IMR-90 (cell line): ENCODE measurements at regions not wholly inside any gene's neighbourhood (a gene's known extent, or its start where the extent isn't known, plus 50 kb on each side); places are given as distances from the start of the nearest gene placed in this dataset.

ENCODE experiments used
- ATAC-seq: fragments of 200-7000 bp; cut with Tn5 transposase; 2 replicates; pipeline ENCODE4 v1.9.1; 2020; ENCODE audit warnings: low read depth, mild to moderate bottlenecking, moderate library complexity
- BruUV-seq: library from RNA; stranded (reverse); fragments of 400-500 nt; replicated peaks from 2 replicates; lab custom pipeline; 2021; lab: Mats Ljungman, UMichigan
- CTCF ChIA-PET: fragments of 300-600 bp; formaldehyde crosslinking; extraction: SDS; loops from one replicate; lab custom pipeline; 2021; ENCODE audit warnings: antibody characterized with exemption; lab: Yijun Ruan, JAX
- POLR2A ChIA-PET: fragments of 300-600 bp; sonication (Branson Sonifier 250); formaldehyde crosslinking; loops from one replicate; lab custom pipeline; 2022; ENCODE audit warnings: antibody characterized with exemption; ENCODE audit not compliant: unreplicated experiment; lab: Charles Lee
- DNase-seq: peaks from one replicate; pipeline ENCODE4 v3.0.0; 2013
- H2AFZ ChIP-seq: replicated peaks from 2 replicates; pipeline ENCODE3; 2013; ENCODE audit warnings: low read length, mild to moderate bottlenecking; ENCODE audit not compliant: poor library complexity
- H2AK5ac ChIP-seq: 2 replicates; pipeline ENCODE4 v1.6.1; 2013; ENCODE audit warnings: low read depth, low read length, inconsistent platforms
- H2AK9ac ChIP-seq: replicated peaks from 2 replicates; pipeline ENCODE3; 2013; ENCODE audit warnings: mild to moderate bottlenecking, low read depth, low read length, moderate library complexity; ENCODE audit not compliant: poor library complexity
- H2BK120ac ChIP-seq: 2 replicates; pipeline ENCODE4 v1.6.1; 2013; ENCODE audit warnings: low read depth, low read length, inconsistent platforms
- H2BK15ac ChIP-seq: 3 replicates; pipeline ENCODE4 v1.6.1; 2013; ENCODE audit warnings: low read depth, low read length, inconsistent platforms
- H2BK20ac ChIP-seq: 2 replicates; pipeline ENCODE4 v1.6.1; 2013; ENCODE audit warnings: low read depth, mild to moderate bottlenecking, inconsistent platforms, low read length, moderate library complexity
- H2BK5ac ChIP-seq: 2 replicates; pipeline ENCODE4 v1.6.1; 2013; ENCODE audit warnings: mild to moderate bottlenecking, low read depth, low read length, inconsistent platforms; ENCODE audit not compliant: poor library complexity, severe bottlenecking
- H3K14ac ChIP-seq: replicated peaks from 2 replicates; pipeline ENCODE4 v1.6.1; 2013; ENCODE audit warnings: low read depth, low read length, inconsistent platforms
- H3K18ac ChIP-seq: 2 replicates; pipeline ENCODE4 v1.6.1; 2013; ENCODE audit warnings: low read depth, low read length, control low read depth
- H3K23ac ChIP-seq: 2 replicates; pipeline ENCODE4 v1.6.1; 2013; ENCODE audit warnings: low read depth, low read length, inconsistent platforms
- H3K27ac ChIP-seq: 2 replicates; pipeline ENCODE4 v1.5.1; 2013; ENCODE audit warnings: mild to moderate bottlenecking, control low read depth, low read length; ENCODE audit not compliant: insufficient read depth
- H3K27me3 ChIP-seq: 2 replicates; pipeline ENCODE4 v1.6.1; 2013; ENCODE audit warnings: low read length; ENCODE audit not compliant: control insufficient read depth, insufficient read depth
- H3K36me3 ChIP-seq: 2 replicates; pipeline ENCODE4 v1.6.1; 2013; ENCODE audit warnings: low read length, mixed read lengths; ENCODE audit not compliant: control insufficient read depth, insufficient read depth
- H3K4ac ChIP-seq: 2 replicates; pipeline ENCODE4 v1.6.1; 2013; ENCODE audit warnings: low read depth, low read length, inconsistent platforms
- H3K4me1 ChIP-seq: 2 replicates; pipeline ENCODE4 v1.6.1; 2013; ENCODE audit warnings: low read length, mixed read lengths; ENCODE audit not compliant: control insufficient read depth, insufficient read depth
- H3K4me2 ChIP-seq: 2 replicates; pipeline ENCODE4 v1.6.1; 2013; ENCODE audit warnings: low read depth, mild to moderate bottlenecking, control low read depth, low read length, moderate library complexity
- H3K4me3 ChIP-seq: 2 replicates; pipeline ENCODE4 v1.5.1; 2013; ENCODE audit warnings: low read depth, mild to moderate bottlenecking, control low read depth, low read length, moderate library complexity; ENCODE audit not compliant: insufficient read depth
- H3K56ac ChIP-seq: 2 replicates; pipeline ENCODE4 v1.6.1; 2013; ENCODE audit warnings: low read length, inconsistent platforms; ENCODE audit not compliant: insufficient read depth; ENCODE audit errors: extremely low read depth
- H3K79me1 ChIP-seq, 2 experiments: 2 replicates each; pipeline ENCODE4 v1.6.1; 2013; ENCODE audit warnings: low read length in 2 of 2, inconsistent platforms in 1 of 2, low read depth in 1 of 2
- H3K9ac ChIP-seq: 2 replicates; pipeline ENCODE4 v1.6.1; 2013; ENCODE audit warnings: low read depth, low read length, control low read depth
- H3K9me1 ChIP-seq: 2 replicates; pipeline ENCODE4 v1.6.1; 2013; ENCODE audit warnings: low read length, inconsistent platforms; ENCODE audit not compliant: insufficient read depth
- H3K9me3 ChIP-seq: 2 replicates; pipeline ENCODE4 v1.6.1; 2013; ENCODE audit warnings: low read length; ENCODE audit not compliant: control insufficient read depth, insufficient read depth
- H4K20me1 ChIP-seq: 2 replicates; pipeline ENCODE4 v1.6.1; 2013; ENCODE audit warnings: low read length, inconsistent platforms; ENCODE audit not compliant: insufficient read depth
- H4K5ac ChIP-seq: 2 replicates; pipeline ENCODE4 v1.6.1; 2013; ENCODE audit warnings: mild to moderate bottlenecking, low read depth, low read length, control low read depth
- H4K8ac ChIP-seq, 2 experiments: 2 replicates each; pipeline ENCODE4 v1.6.1; 2013; ENCODE audit warnings: low read depth in 2 of 2, low read length in 2 of 2, control low read depth in 1 of 2, inconsistent platforms in 1 of 2
- H4K91ac ChIP-seq: 2 replicates; pipeline ENCODE4 v1.6.1; 2013; ENCODE audit warnings: low read depth, low read length, inconsistent platforms; ENCODE audit not compliant: insufficient read depth
- BHLHE40 ChIP-seq: fragments of 150-350 bp; IDR thresholded peaks from 2 replicates; pipeline ENCODE4 v1.6.1; 2016; ENCODE audit warnings: mild to moderate bottlenecking, low read depth, low read length
- CEBPB ChIP-seq: IDR thresholded peaks from 2 replicates; pipeline ENCODE4 v1.6.1; 2012; ENCODE audit warnings: low read depth, low read length, improper control_type of control experiment
- MAZ ChIP-seq: IDR thresholded peaks from 2 replicates; pipeline ENCODE4 v1.6.1; 2012; ENCODE audit warnings: low read depth, mild to moderate bottlenecking, low read length, improper control_type of control experiment, moderate library complexity, borderline replicate concordance
- MXI1 ChIP-seq: IDR thresholded peaks from 2 replicates; pipeline ENCODE4 v1.6.1; 2012; ENCODE audit warnings: low read depth, mild to moderate bottlenecking, low read length, moderate library complexity, borderline replicate concordance
- RAD21 ChIP-seq: IDR thresholded peaks from 2 replicates; pipeline ENCODE4 v1.6.1; 2012; ENCODE audit warnings: low read length, improper control_type of control experiment
- USF2 ChIP-seq: fragments of 150-350 bp; IDR thresholded peaks from 2 replicates; pipeline ENCODE4 v1.6.1; 2017; ENCODE audit warnings: mild to moderate bottlenecking, antibody characterized with exemption, low read length, low read depth
- WGBS, 2 experiments: methylation state at CpG; one replicate each; pipeline versions ENCODE4 v1.1.5 to v1.1.7; 2013; ENCODE audit warnings: missing lambda C conversion rate in 2 of 2; ENCODE audit not compliant: insufficient read length in 1 of 2; ENCODE audit errors: extremely low coverage in 2 of 2; 5-methylcytosine and 5-hydroxymethylcytosine counted together
- dilution Hi-C: fragments of 300-500 bp; cut with HindIII; formaldehyde crosslinking; loops from one replicate; pipeline ENCODE4 v1.14.3; 2018; ENCODE audit warnings: low sequenced_read_pairs; ENCODE audit not compliant: unreplicated experiment
- in situ Hi-C: fragments of 300-500 bp; cut with MboI; formaldehyde crosslinking; loops from 3 replicates; pipeline ENCODE4 v1.14.3; 2019; ENCODE audit warnings: low sequenced_read_pairs, inconsistent platforms, mixed read lengths
- intact Hi-C: fragments of 100-400 bp; cut with micrococcal nuclease; formaldehyde crosslinking; loops from 2 replicates; pipeline ENCODE4 v1.10.0; 2022

DNA sequence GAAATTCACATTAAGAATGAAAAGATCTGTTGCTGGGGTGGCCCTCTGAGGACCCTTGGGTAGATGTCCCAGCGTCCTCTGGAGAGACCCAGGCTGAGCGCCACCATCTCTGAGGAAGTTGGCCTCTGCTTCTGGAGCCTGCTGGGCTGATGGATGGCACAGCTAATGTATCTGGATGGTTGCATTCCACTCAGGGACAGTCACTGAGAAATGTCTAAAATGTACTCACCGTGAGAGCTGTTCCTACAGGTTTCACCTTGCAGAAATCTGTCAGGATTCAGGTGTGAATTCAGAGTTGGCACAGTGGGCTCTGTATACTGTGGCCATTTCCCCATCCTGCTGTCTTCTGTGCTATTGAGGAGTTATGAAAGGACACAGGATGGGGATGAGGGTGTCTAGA lies 247.2 kb downstream of the AACS start:
- dilution Hi-C loops: no loop called here
- in situ Hi-C loops: no loop called here
- WGBS, 2 experiments: no CpG with 5 or more reads among the region's 3 CpGs

More for the DNA sequence above, 247.2 kb downstream of the AACS start:
- no peak overlapping the region for H3K18ac ChIP-seq
- POLR2A ChIA-PET: no interaction called here
- no peak overlapping the region for H3K27ac ChIP-seq
- no peak for TF ChIP-seq RAD21
- no peak for TF ChIP-seq BHLHE40
- TF ChIP-seq MAZ: no peak
- no peak for TF ChIP-seq USF2
- TF ChIP-seq CEBPB: no peak
- TF ChIP-seq MXI1: no peak
- H4K20me1 ChIP-seq: no peaks in the 10 kb centered on the region
- BruUV-seq: no TSS peak
- H3K56ac ChIP-seq: no peak overlapping the region
- H3K9me1 ChIP-seq: no peaks in the 10 kb centered on the region
- no peak overlapping the region for H2BK5ac ChIP-seq
- H3K23ac ChIP-seq: no peak overlapping the region
- no peak overlapping the region for H2AFZ ChIP-seq
- intact Hi-C loops: no loop called here
- CTCF ChIA-PET: no interaction called here
- no peaks in the 10 kb centered on the region for H3K36me3 ChIP-seq
- no peak overlapping the region for H4K5ac ChIP-seq
- H2BK15ac ChIP-seq: no peak overlapping the region
- no peak overlapping the region for H3K14ac ChIP-seq
- ATAC-seq (no peak), DNase-seq (no peak)
- no peak overlapping the region for H4K91ac ChIP-seq
- H3K4ac ChIP-seq: no peak overlapping the region
- H4K8ac ChIP-seq: no peak overlapping the region
- H2BK120ac ChIP-seq: no peak overlapping the region
- H2BK20ac ChIP-seq: no peak overlapping the region
- H3K79me1 ChIP-seq: no peaks in the 10 kb centered on the region
- no peak overlapping the region for H2AK9ac ChIP-seq
- no peak overlapping the region for H2AK5ac ChIP-seq
- H3K9ac ChIP-seq: no peak overlapping the region
- no peaks in the 10 kb centered on the region for H3K27me3 ChIP-seq
- H3K4me1 ChIP-seq: no peaks in the 10 kb centered on the region
- H3K4me2 ChIP-seq: no peak overlapping the region
- peaks cover 36% of the 10 kb centered on the region for H3K9me3 ChIP-seq
- no peak overlapping the region for H3K4me3 ChIP-seq
